ENCODE measurements at regions not wholly inside any gene's neighbourhood (a gene's known extent, or its start where the extent isn't known, plus 50 kb on each side); places are given as distances from the start of the nearest gene placed in this dataset.

DNA sequence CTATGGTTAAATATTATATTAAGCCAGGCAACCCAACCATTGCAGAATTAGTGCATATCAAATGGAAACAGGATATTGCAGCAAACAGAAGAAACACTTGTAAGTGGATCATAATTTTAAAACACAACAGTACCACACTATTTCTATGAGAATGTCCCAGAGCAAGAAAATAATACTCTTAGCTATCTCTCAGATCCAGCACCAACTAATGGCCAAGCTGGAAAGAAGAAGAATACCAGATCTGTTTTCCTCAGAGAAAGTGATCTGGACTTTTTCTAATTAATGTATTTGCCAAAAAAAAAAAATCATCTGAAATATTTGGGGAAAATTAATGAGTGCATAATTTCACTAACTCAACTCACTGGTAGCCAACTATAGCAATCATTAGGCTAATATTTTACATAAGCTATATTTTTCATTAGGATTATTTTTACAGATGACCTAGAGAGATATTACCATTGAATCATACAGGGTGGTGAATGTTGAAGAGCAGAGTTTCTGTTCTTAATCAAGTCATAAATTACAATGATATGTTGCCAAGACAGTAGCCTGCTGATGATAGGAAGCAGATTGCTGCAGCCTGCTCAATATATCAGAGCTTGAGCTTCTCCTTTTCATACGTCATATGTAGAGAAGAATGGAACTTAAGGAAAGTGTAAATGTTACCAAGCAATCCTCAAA is 995.4 kb upstream of the LRRN3 start:
- no peak overlapping the region for H3K4me2 ChIP-seq (ENCODE audit: low read length)
- no peaks in the 10 kb centered on the region for H4K20me1 ChIP-seq (ENCODE audit: control insufficient read depth, insufficient read depth, low read depth, low read length)
- H3K9me3 ChIP-seq (ENCODE audit: control insufficient read depth, insufficient read depth, low read length), result no peaks in the 10 kb centered on the region
- no peaks in the 10 kb centered on the region for H3K9me2 ChIP-seq (replicated peaks; ENCODE audit: control insufficient read depth, low read length)
- H3K4me1 ChIP-seq (ENCODE audit: control insufficient read depth, low read length), result no peaks in the 10 kb centered on the region
- TF ChIP-seq CTCF (IDR thresholded peaks at IDR 0.05; ENCODE audit: low read depth, low read length, poor library complexity, severe bottlenecking) (no peak), EZH2phosphoT487 (IDR thresholded peaks at IDR 0.05; ENCODE audit: borderline replicate concordance, low read length) (no peak)
- no peaks in the 10 kb centered on the region for H3K36me3 ChIP-seq (ENCODE audit: control insufficient read depth, low read length)
- no peaks in the 10 kb centered on the region for H3F3A ChIP-seq (ENCODE audit: control insufficient read depth, insufficient read depth)
- no peak overlapping the region for H3K4me3 ChIP-seq (ENCODE audit: low read length)
- H3K27me3 ChIP-seq (ENCODE audit: control insufficient read depth, low read length), result no peaks in the 10 kb centered on the region
- no peak overlapping the region for H3K27ac ChIP-seq (ENCODE audit: low read depth, low read length)
- H3K79me2 ChIP-seq (ENCODE audit: control insufficient read depth, low read length), result no peaks in the 10 kb centered on the region

DNA sequence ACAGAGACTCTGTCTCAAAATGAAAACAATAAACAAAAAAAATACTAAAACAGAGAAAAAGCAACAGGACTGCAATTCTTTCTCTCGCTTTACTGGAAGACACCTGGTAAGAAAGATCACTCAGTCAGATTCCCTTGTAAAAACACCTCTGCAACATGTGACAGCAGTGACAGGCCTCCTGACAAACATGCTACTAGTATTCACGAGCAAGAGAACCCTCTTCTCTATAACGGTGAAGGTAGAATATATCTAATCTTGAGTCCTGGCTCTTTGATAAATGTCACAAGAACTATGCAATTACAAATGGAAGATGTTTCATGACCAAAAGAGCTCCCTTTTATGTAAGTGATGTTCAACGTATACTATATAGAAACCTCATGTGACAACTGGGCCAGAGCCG is 986.7 kb upstream of the LRRN3 start:
- no peak overlapping the region for H3K4me2 ChIP-seq (ENCODE audit: low read length)
- no peak overlapping the region for H3K4me3 ChIP-seq (ENCODE audit: low read length)
- H3K36me3 ChIP-seq (ENCODE audit: control insufficient read depth, low read length), result no peaks in the 10 kb centered on the region
- no peaks in the 10 kb centered on the region for H3K9me3 ChIP-seq (ENCODE audit: control insufficient read depth, insufficient read depth, low read length)
- H3F3A ChIP-seq (ENCODE audit: control insufficient read depth, insufficient read depth), result no peaks in the 10 kb centered on the region
- no peak for TF ChIP-seq CTCF (IDR thresholded peaks at IDR 0.05; ENCODE audit: low read depth, low read length, poor library complexity, severe bottlenecking)
- no peak for TF ChIP-seq EZH2phosphoT487 (IDR thresholded peaks at IDR 0.05; ENCODE audit: borderline replicate concordance, low read length)
- no peaks in the 10 kb centered on the region for H3K27me3 ChIP-seq (ENCODE audit: control insufficient read depth, low read length)
- no peaks in the 10 kb centered on the region for H3K4me1 ChIP-seq (ENCODE audit: control insufficient read depth, low read length)
- no peak overlapping the region for H3K27ac ChIP-seq (ENCODE audit: low read depth, low read length)
- no peaks in the 10 kb centered on the region for H3K9me2 ChIP-seq (replicated peaks; ENCODE audit: control insufficient read depth, low read length)
- no peaks in the 10 kb centered on the region for H3K79me2 ChIP-seq (ENCODE audit: control insufficient read depth, low read length)
- H4K20me1 ChIP-seq (ENCODE audit: control insufficient read depth, insufficient read depth, low read depth, low read length), result no peaks in the 10 kb centered on the region

DNA sequence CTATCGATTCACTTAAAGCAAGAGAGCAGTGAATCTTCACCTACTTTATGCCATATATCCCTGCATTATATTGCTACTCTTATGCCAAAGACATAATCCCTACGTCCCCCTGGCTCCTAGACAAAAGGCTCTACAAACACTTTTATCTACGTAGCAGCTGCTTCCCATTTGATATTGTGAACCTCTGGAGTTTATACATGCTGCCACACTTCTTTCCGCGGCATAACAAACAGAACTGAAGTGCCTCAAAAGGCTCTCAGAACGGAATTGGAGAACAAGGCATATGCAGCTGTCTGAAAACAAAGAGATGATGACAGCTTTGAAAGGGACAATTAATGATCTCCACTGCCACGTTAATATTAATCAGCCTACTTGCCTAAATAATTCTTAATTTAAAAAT is 985.6 kb upstream of the LRRN3 start:
- no peaks in the 10 kb centered on the region for H3F3A ChIP-seq (ENCODE audit: control insufficient read depth, insufficient read depth)
- no peaks in the 10 kb centered on the region for H4K20me1 ChIP-seq (ENCODE audit: control insufficient read depth, insufficient read depth, low read depth, low read length)
- H3K4me3 ChIP-seq (ENCODE audit: low read length), result no peak overlapping the region
- no peaks in the 10 kb centered on the region for H3K9me3 ChIP-seq (ENCODE audit: control insufficient read depth, insufficient read depth, low read length)
- H3K4me1 ChIP-seq (ENCODE audit: control insufficient read depth, low read length), result no peaks in the 10 kb centered on the region
- no peaks in the 10 kb centered on the region for H3K36me3 ChIP-seq (ENCODE audit: control insufficient read depth, low read length)
- no peak overlapping the region for H3K27ac ChIP-seq (ENCODE audit: low read depth, low read length)
- no peak for TF ChIP-seq EZH2phosphoT487 (IDR thresholded peaks at IDR 0.05; ENCODE audit: borderline replicate concordance, low read length)
- no peak for TF ChIP-seq CTCF (IDR thresholded peaks at IDR 0.05; ENCODE audit: low read depth, low read length, poor library complexity, severe bottlenecking)
- no peak overlapping the region for H3K4me2 ChIP-seq (ENCODE audit: low read length)
- H3K27me3 ChIP-seq (ENCODE audit: control insufficient read depth, low read length), result no peaks in the 10 kb centered on the region
- H3K79me2 ChIP-seq (ENCODE audit: control insufficient read depth, low read length), result no peaks in the 10 kb centered on the region
- H3K9me2 ChIP-seq (replicated peaks; ENCODE audit: control insufficient read depth, low read length), result no peaks in the 10 kb centered on the region
